Peyer's patch (tissue), 4 donors: ENCODE measurements at regions not wholly inside any gene's neighbourhood (a gene's known extent, or its start where the extent isn't known, plus 50 kb on each side); places are given as distances from the start of the nearest gene placed in this dataset.

Source experiments
- POLR2A ChIP-seq, 2 donors: fragments of 450-650 bp; IDR thresholded peaks; one replicate each; pipeline ENCODE4 v1.5.1; 2017; ENCODE audit warnings: antibody characterized with exemption in 2 of 2, mild to moderate bottlenecking in 2 of 2, moderate library complexity in 2 of 2
- TF ChIP-seq, protein P1 (sequence below), 6 experiments: fragments of 450-650 bp in 4 of 6; fragments of 200-600 bp in 2 of 6; sonication (generic) in 1 of 6; IDR thresholded peaks; one replicate each; pipeline ENCODE4 v1.5.1; 2017 to 2019; ENCODE audit warnings: antibody characterized with exemption in 6 of 6, mild to moderate bottlenecking in 3 of 6, moderate library complexity in 1 of 6

DNA sequence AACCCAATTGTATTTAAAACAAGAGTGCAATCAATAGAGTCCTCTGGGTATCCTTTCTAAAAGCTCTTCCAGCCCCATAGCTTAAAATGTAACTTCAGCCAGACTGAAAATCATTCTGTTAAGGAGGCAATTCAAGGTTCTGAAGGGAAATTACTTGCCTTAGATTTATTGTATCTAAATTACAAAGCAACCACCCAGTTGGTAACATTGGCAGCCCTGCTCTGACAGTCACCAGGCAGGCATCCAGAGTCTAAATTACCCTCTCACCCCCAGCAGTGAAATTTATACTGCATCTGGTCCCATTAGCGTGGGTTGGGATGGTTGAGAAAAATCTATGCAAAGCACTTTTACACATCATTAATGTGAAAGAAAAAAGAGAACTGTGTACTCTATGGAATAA, 514.7 kb downstream of the MTRR start:
- TF ChIP-seq POLR2A (IDR thresholded peaks at IDR 0.05), result no peak
- TF ChIP-seq, protein P1, sequence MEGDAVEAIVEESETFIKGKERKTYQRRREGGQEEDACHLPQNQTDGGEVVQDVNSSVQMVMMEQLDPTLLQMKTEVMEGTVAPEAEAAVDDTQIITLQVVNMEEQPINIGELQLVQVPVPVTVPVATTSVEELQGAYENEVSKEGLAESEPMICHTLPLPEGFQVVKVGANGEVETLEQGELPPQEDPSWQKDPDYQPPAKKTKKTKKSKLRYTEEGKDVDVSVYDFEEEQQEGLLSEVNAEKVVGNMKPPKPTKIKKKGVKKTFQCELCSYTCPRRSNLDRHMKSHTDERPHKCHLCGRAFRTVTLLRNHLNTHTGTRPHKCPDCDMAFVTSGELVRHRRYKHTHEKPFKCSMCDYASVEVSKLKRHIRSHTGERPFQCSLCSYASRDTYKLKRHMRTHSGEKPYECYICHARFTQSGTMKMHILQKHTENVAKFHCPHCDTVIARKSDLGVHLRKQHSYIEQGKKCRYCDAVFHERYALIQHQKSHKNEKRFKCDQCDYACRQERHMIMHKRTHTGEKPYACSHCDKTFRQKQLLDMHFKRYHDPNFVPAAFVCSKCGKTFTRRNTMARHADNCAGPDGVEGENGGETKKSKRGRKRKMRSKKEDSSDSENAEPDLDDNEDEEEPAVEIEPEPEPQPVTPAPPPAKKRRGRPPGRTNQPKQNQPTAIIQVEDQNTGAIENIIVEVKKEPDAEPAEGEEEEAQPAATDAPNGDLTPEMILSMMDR (IDR thresholded peaks at IDR 0.05), result no peak
